HL-60 (cell line): ENCODE measurements at regions not wholly inside any gene's neighbourhood (a gene's known extent, or its start where the extent isn't known, plus 50 kb on each side); places are given as distances from the start of the nearest gene placed in this dataset.

ENCODE experiments used
- DNase-seq, 2 experiments: peaks; one replicate each; pipeline ENCODE4 v3.0.0-alpha.2; 2010 to 2020; ENCODE audit warnings: low read depth in 1 of 2, low spot score in 1 of 2
- H3K27ac ChIP-seq: fragments of 250-450 bp; sonication (Bioruptor Pico); replicated peaks from 2 replicates; pipeline ENCODE4 v1.5.1; 2020; ENCODE audit warnings: mild to moderate bottlenecking, moderate library complexity
- H3K27me3 ChIP-seq: fragments of 250-450 bp; sonication (Bioruptor Pico); 2 replicates; pipeline ENCODE4 v1.5.1; 2021; ENCODE audit warnings: mild to moderate bottlenecking, moderate library complexity; ENCODE audit not compliant: insufficient read depth, poor library complexity, severe bottlenecking
- H3K4me3 ChIP-seq: replicated peaks from 2 replicates; pipeline ENCODE4 v1.5.1; 2011; ENCODE audit warnings: mild to moderate bottlenecking, control low read depth, low read length; ENCODE audit not compliant: insufficient read depth
- CTCF ChIP-seq: IDR thresholded peaks from one replicate; pipeline ENCODE4 v1.5.1; 2011; ENCODE audit warnings: low read length, control low read depth, inconsistent platforms; ENCODE audit not compliant: insufficient read depth
- GABPA ChIP-seq: IDR thresholded peaks from 2 replicates; pipeline ENCODE4 v1.6.1; 2012; ENCODE audit warnings: low read depth
- POLR2AphosphoS5 ChIP-seq: IDR thresholded peaks from 2 replicates; pipeline ENCODE4 v1.6.1; 2012; ENCODE audit warnings: low read depth
- REST ChIP-seq: IDR thresholded peaks from 2 replicates; pipeline ENCODE4 v1.6.1; 2012; ENCODE audit warnings: low read depth; ENCODE audit not compliant: insufficient replicate concordance
- SPI1 ChIP-seq: IDR thresholded peaks from 2 replicates; pipeline ENCODE4 v1.6.1; 2012; ENCODE audit warnings: low read depth, mild to moderate bottlenecking, borderline replicate concordance

- H3K4me3 ChIP-seq = no peak overlapping the region
- TF ChIP-seq GABPA = no peak
- no peak for TF ChIP-seq CTCF
- TF ChIP-seq REST = no peak
- TF ChIP-seq POLR2AphosphoS5 = no peak
- no peak for TF ChIP-seq SPI1
- no peaks in the 10 kb centered on the region for H3K27me3 ChIP-seq
- DNase-seq = no peak
- no peak overlapping the region for H3K27ac ChIP-seq
Measured at GRCh38 chr4:189302719-189303118, 638.0 kb upstream of the FRG1 start.

GRCh38 chr4:189304167-189304566 is 636.5 kb upstream of the FRG1 start:
- Histone ChIP-seq H3K4me3 (no peak overlapping the region), H3K27me3 (no peaks in the 10 kb centered on the region), H3K27ac (no peak overlapping the region)
- TF ChIP-seq POLR2AphosphoS5 (no peak), GABPA (no peak), CTCF (no peak), SPI1 (no peak), REST (no peak)
- no peak for DNase-seq

- Histone ChIP-seq H3K27ac (no peak overlapping the region), H3K4me3 (no peak overlapping the region), H3K27me3 (no peaks in the 10 kb centered on the region)
- DNase-seq = no peak
- TF ChIP-seq REST (no peak), CTCF (no peak), GABPA (no peak), POLR2AphosphoS5 (no peak), SPI1 (no peak)
Measured at GRCh38 chr4:189304809-189305208, 635.9 kb upstream of the FRG1 start.
